Natural killer cell (primary cell): ENCODE measurements at regions not wholly inside any gene's neighbourhood (a gene's known extent, or its start where the extent isn't known, plus 50 kb on each side); places are given as distances from the start of the nearest gene placed in this dataset.
"Not testable (repeated sequence)": the region's sequence is repeated elsewhere in the genome, so short reads cannot be mapped to it uniquely, and the experiment has no call there.

Experiments
- ATAC-seq, 3 donors: fragments of 150-1000 bp in 2 of 3; fragments of 200-7000 bp in 1 of 3; cut with Tn5 transposase; 1 replicate in 1 of 3; 2 replicates in 2 of 3; pipeline ENCODE4 v1.10.0; 2021; ENCODE audit warnings: mild to moderate bottlenecking in 2 of 3, moderate library complexity in 2 of 3
- DNase-seq, 2 donors: peaks; one replicate each; pipeline versions ENCODE4 v3.0.0 to v3.0.0-alpha.2; 2013 to 2021; ENCODE audit warnings: mixed read lengths in 1 of 2
- H3K27ac ChIP-seq: one replicate; pipeline ENCODE4 v1.5.1; 2013; ENCODE audit warnings: mild to moderate bottlenecking, low read length
- H3K27me3 ChIP-seq: one replicate; pipeline ENCODE4 v1.6.1; 2013; ENCODE audit warnings: low read length; ENCODE audit not compliant: control insufficient read depth, insufficient read depth
- H3K36me3 ChIP-seq: one replicate; pipeline ENCODE4 v1.6.1; 2013; ENCODE audit warnings: low read length; ENCODE audit not compliant: control insufficient read depth, insufficient read depth
- H3K4me1 ChIP-seq: one replicate; pipeline ENCODE4 v1.6.1; 2013; ENCODE audit warnings: low read length; ENCODE audit not compliant: control insufficient read depth, insufficient read depth
- H3K4me3 ChIP-seq: one replicate; pipeline ENCODE4 v1.5.1; 2013; ENCODE audit warnings: low read length
- H3K9me3 ChIP-seq: one replicate; pipeline ENCODE4 v1.6.1; 2013; ENCODE audit warnings: low read length; ENCODE audit not compliant: control insufficient read depth, insufficient read depth
- H3K27ac Mint-ChIP-seq, 2 donors: one replicate each; pipeline ENCODE4 v1.8.0; 2022; ENCODE audit warnings: mild to moderate bottlenecking in 2 of 2, mixed read lengths in 2 of 2, moderate library complexity in 1 of 2
- H3K27me3 Mint-ChIP-seq, 2 donors: one replicate each; pipeline ENCODE4 v1.8.0; 2022; ENCODE audit warnings: low read depth in 2 of 2, mixed read lengths in 2 of 2
- H3K36me3 Mint-ChIP-seq: one replicate; pipeline ENCODE4 v1.8.0; 2022; ENCODE audit warnings: mixed read lengths
- H3K4me1 Mint-ChIP-seq, 2 donors: one replicate each; pipeline ENCODE4 v1.8.0; 2022; ENCODE audit warnings: mixed read lengths in 2 of 2
- H3K4me3 Mint-ChIP-seq: one replicate; pipeline ENCODE4 v1.8.0; 2022; ENCODE audit warnings: mild to moderate bottlenecking, moderate library complexity, mixed read lengths
- H3K9me3 Mint-ChIP-seq, 2 donors: one replicate each; pipeline ENCODE4 v1.8.0; 2022; ENCODE audit warnings: mixed read lengths in 2 of 2
- CTCF ChIP-seq: fragments of 200-600 bp; IDR thresholded peaks from one replicate; pipeline ENCODE4 v1.8.0; 2022; ENCODE audit warnings: antibody characterized with exemption
- WGBS: methylation state at CpG from one replicate; pipeline ENCODE4 v1.1.7; 2013; ENCODE audit warnings: missing lambda C conversion rate; ENCODE audit not compliant: insufficient coverage; 5-methylcytosine and 5-hydroxymethylcytosine counted together
- intact Hi-C: fragments of 100-400 bp; cut with micrococcal nuclease; formaldehyde crosslinking; loops from one replicate; pipeline ENCODE4 v1.14.2; 2022

GRCh38 chr6:155534678-155535077 is 79.0 kb upstream of the NOX3 start:
- no peak for TF ChIP-seq CTCF
- Mint-ChIP-seq H3K27ac (no peak overlapping the region), H3K9me3 (no peaks in the 10 kb centered on the region), H3K36me3 (no peaks in the 10 kb centered on the region), H3K27me3 (peaks cover 4 to 8% of the 10 kb centered on the region in 2 donors), H3K4me1 (no peaks in the 10 kb centered on the region), H3K4me3 (no peak overlapping the region)
- H3K27ac ChIP-seq: no peak overlapping the region
- no peaks in the 10 kb centered on the region for H3K9me3 ChIP-seq
- H3K36me3 ChIP-seq: no peaks in the 10 kb centered on the region
- H3K27me3 ChIP-seq: no peaks in the 10 kb centered on the region
- intact Hi-C loops: no loop called here
- WGBS: 91% methylated on average over 2 of the region's 2 CpGs
- ATAC-seq: no peak
- DNase-seq: no peak
- no peaks in the 10 kb centered on the region for H3K4me1 ChIP-seq
- H3K4me3 ChIP-seq: no peak overlapping the region

- Mint-ChIP-seq H3K27me3 (no peaks in the 10 kb centered on the region), H3K4me3 (no peak overlapping the region), H3K36me3 (no peaks in the 10 kb centered on the region), H3K9me3 (no peaks in the 10 kb centered on the region), H3K27ac (no peak overlapping the region), H3K4me1 (peaks cover 7 to 10% of the 10 kb centered on the region in 2 donors)
- WGBS: 20% methylated on average over 2 of the region's 4 CpGs
- DNase-seq: peak in 1 of 2 donors; percentile 57
- H3K4me3 ChIP-seq: no peak overlapping the region
- peak in 1 of 3 donors; percentile 55 for ATAC-seq
- H3K27me3 ChIP-seq: no peaks in the 10 kb centered on the region
- intact Hi-C loops: loop anchor here (1.0 kb wide), 1 partner anchor 203 kb away; no protein-coding TSS in a partner anchor
- no peaks in the 10 kb centered on the region for H3K36me3 ChIP-seq
- no peaks in the 10 kb centered on the region for H3K9me3 ChIP-seq
- TF ChIP-seq CTCF: peak; percentile 58
- no peak overlapping the region for H3K27ac ChIP-seq
- H3K4me1 ChIP-seq: no peaks in the 10 kb centered on the region
These were observed 74.7 kb upstream of the NOX3 start for GRCh38 chr6:155530219-155530834.

GRCh38 chr6:155529814-155530213 is 74.2 kb upstream of the NOX3 start:
- WGBS: 96% methylated on average over 7 of the region's 7 CpGs
- H3K4me3 ChIP-seq, H3K4me3 Mint-ChIP-seq, ATAC-seq, H3K9me3 Mint-ChIP-seq, H3K4me1 Mint-ChIP-seq, H3K27me3 ChIP-seq, H3K27ac ChIP-seq, H3K27me3 Mint-ChIP-seq, H3K36me3 Mint-ChIP-seq, H3K36me3 ChIP-seq, H3K27ac Mint-ChIP-seq, H3K4me1 ChIP-seq, H3K9me3 ChIP-seq, DNase-seq: not testable (repeated sequence)
- intact Hi-C loops: loop anchor here (1.0 kb wide), 1 partner anchor 203 kb away; no protein-coding TSS in a partner anchor

- H3K27ac ChIP-seq: no peak overlapping the region
- H3K9me3 ChIP-seq: no peaks in the 10 kb centered on the region
- no peaks in the 10 kb centered on the region for H3K9me3 Mint-ChIP-seq
- no peak overlapping the region for H3K4me3 Mint-ChIP-seq
- no peaks in the 10 kb centered on the region for H3K27me3 ChIP-seq
- no peak overlapping the region for H3K4me3 ChIP-seq
- H3K27me3 Mint-ChIP-seq: no peaks in the 10 kb centered on the region
- H3K4me1 ChIP-seq: no peaks in the 10 kb centered on the region
- TF ChIP-seq CTCF: no peak
- H3K36me3 Mint-ChIP-seq: no peaks in the 10 kb centered on the region
- intact Hi-C loops: no loop called here
- H3K4me1 Mint-ChIP-seq: peaks cover 7 to 10% of the 10 kb centered on the region in 2 donors
- peak in 1 of 3 donors; percentile 61 for ATAC-seq
- no peaks in the 10 kb centered on the region for H3K36me3 ChIP-seq
- DNase-seq: no peak
- 76% methylated on average over 2 of the region's 2 CpGs for WGBS
- peak overlapping the region in 1 of 2 donors; percentile 68 for H3K27ac Mint-ChIP-seq
These were observed 73.4 kb upstream of the NOX3 start for GRCh38 chr6:155528982-155529453.
